Left colon (tissue), 2 donors: ENCODE measurements at regions not wholly inside any gene's neighbourhood (a gene's known extent, or its start where the extent isn't known, plus 50 kb on each side); places are given as distances from the start of the nearest gene placed in this dataset.
"Not testable (repeated sequence)": the region's sequence is repeated elsewhere in the genome, so short reads cannot be mapped to it uniquely, and the experiment has no call there.

Experiments
- ATAC-seq: fragments of 200-7000 bp; cut with Tn5 transposase; one replicate; pipeline ENCODE4 v1.9.1; 2020; ENCODE audit warnings: mild to moderate bottlenecking, moderate library complexity
- DNase-seq, 2 donors: peaks; one replicate each; pipeline ENCODE4 v3.0.0-alpha.2; 2020
- intact Hi-C, 2 donors: fragments of 100-400 bp; cut with DNase I in 1 of 2; cut with micrococcal nuclease in 1 of 2; formaldehyde crosslinking; loops; one replicate each; pipeline versions ENCODE4 v1.11.2 to v1.14.0; 2022; cut with DNase I, micrococcal nuclease
- donor health status: DM: no; HTN: no; CAD: no.
- donor health status: DM: yes; HTN: yes; CAD: no.

- ATAC-seq (no peak), DNase-seq (no peak)
- intact Hi-C loops, result no loop called here
Observed at GRCh38 chr4:101458914-101459313, 111.6 kb upstream of the PPP3CA start.

- DNase-seq, result no peak
- ATAC-seq, result no peak
- intact Hi-C loops, result no loop called here
Observed at GRCh38 chr4:101458473-101458872, 111.1 kb upstream of the PPP3CA start.

GRCh38 chr4:101451086-101451485 is 103.8 kb upstream of the PPP3CA start:
- intact Hi-C loops, result no loop called here
- no peak for DNase-seq
- ATAC-seq, result no peak

GRCh38 chr4:101441446-101441845 is 94.1 kb upstream of the PPP3CA start:
- intact Hi-C loops, result no loop called here
- DNase-seq (no peak), ATAC-seq (no peak)

GRCh38 chr4:101439926-101440325 is 92.6 kb upstream of the PPP3CA start:
- no peak for ATAC-seq
- intact Hi-C loops, result no loop called here

DNA sequence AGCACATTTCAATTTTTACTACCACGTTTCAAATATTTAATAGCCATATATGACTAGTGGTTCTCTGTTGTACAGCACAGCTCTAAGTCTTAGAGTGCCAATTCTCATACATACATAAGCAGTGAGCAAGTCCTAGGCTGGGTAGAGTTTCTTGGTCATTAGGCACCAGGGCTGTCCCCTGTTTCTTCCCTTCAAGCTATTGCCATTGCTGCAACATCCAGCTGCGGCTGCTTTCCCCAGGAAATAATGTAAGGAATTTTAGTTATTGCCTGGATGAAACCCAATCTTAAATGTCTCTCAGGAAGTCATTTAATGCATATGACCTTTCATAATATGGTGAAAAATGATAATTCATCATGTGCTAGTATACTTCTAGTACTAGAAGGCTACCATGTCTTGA is 74.1 kb upstream of the PPP3CA start:
- DNase-seq, result no peak
- ATAC-seq, result no peak
- intact Hi-C loops, result no loop called here

More at GRCh38 chr4:101439926-101440325, 92.6 kb upstream of the PPP3CA start:
- no peak for DNase-seq

GRCh38 chr4:101420661-101421060 is 73.3 kb upstream of the PPP3CA start:
- DNase-seq (no peak), ATAC-seq (no peak)
- intact Hi-C loops, result no loop called here

- intact Hi-C loops, result no loop called here
- DNase-seq (no peak), ATAC-seq (peak; percentile 99)
Observed at GRCh38 chr4:101419336-101420135, 72.2 kb upstream of the PPP3CA start.

GRCh38 chr4:101418466-101418865 is 71.1 kb upstream of the PPP3CA start:
- no peak for ATAC-seq
- intact Hi-C loops, result no loop called here
- DNase-seq, result no peak

DNA sequence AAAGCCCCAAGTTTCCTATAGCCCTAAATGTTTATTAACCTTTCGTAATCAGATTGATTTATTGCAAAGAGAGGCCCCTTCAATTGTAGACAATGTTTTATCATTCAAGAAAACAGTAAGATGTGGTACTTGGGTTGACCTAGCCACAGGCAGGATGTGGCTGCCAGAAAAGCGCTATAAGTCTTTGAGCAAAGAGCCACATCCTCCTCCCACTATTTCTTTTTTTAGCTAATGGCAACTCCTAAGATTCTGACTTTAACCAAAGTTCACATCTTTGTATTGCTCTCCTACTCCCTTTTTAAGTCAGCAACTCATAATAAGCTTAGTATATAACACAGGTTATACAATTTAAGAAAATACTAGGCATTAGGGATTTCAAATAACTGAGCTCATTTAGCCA is 70.7 kb upstream of the PPP3CA start:
- peak in 1 of 2 donors; percentile 21 for DNase-seq
- ATAC-seq, result no peak

GRCh38 chr4:101417046-101417445 is 69.7 kb upstream of the PPP3CA start:
- ATAC-seq, result no peak
- intact Hi-C loops, result no loop called here
- DNase-seq, result no peak

More for the DNA sequence above, 70.7 kb upstream of the PPP3CA start:
- intact Hi-C loops, result no loop called here

DNA sequence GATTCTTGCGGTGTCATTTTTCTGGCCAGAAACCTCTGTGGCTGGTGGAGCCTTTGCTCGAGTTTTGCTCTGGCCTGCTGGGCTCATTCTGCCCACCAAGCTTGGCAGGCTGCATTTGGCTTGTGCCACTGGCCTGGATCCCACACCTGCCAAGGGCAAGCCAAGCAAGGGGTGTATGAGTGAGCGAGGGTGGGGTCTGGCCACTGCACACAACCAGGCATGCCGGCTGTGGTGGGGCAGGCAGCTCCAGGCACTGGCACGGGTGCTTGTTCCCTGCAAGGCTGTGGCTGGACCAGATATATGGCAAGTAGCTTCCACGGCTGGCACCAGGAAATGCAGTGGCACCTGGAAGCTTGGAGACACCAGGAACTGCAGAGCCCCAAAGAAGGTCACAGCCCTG is 68.6 kb upstream of the PPP3CA start:
- DNase-seq, result no peak
- intact Hi-C loops, result no loop called here
- no peak for ATAC-seq

DNA sequence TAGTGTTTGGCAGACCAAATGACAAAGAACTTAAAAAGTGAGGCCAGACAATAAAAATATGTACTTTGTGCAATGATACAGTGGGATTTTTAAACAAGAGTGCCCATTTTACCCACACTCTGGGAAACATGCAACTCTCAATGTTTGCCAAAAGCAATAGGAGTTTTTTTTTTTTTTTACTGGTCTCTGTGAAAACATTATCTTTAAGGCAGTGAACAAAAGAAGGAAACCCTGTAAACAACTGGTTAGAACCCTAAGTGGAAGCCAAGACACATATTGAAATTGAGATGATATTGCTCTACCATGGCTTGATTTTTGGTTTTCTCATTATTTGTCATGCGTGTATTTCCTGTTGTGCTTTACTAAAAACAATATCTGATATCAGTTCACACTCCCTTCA is 67.2 kb upstream of the PPP3CA start:
- intact Hi-C loops, result no loop called here

DNA sequence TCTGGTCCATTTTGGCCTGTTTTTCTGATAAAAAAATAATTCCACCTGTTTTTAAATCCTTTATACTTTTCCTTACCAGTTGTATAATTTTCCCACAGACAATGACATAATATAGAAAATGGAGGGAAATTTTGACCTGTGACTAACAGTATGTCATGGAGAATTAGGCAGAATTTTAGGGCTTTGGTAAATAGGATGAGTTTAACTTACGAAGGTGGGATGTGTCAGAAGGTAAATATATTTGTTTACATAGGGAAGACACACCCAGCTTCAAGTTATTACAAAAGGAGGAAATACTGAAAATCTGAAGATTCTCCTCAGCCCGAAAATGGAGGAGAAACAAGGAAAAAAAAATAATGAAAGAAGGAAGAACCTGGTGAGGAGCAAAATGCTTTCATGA is 64.6 kb upstream of the PPP3CA start:
- ATAC-seq (no peak), DNase-seq (no peak)
- intact Hi-C loops, result no loop called here

More for the DNA sequence above, 67.2 kb upstream of the PPP3CA start:
- no peak for DNase-seq
- ATAC-seq, result no peak

DNA sequence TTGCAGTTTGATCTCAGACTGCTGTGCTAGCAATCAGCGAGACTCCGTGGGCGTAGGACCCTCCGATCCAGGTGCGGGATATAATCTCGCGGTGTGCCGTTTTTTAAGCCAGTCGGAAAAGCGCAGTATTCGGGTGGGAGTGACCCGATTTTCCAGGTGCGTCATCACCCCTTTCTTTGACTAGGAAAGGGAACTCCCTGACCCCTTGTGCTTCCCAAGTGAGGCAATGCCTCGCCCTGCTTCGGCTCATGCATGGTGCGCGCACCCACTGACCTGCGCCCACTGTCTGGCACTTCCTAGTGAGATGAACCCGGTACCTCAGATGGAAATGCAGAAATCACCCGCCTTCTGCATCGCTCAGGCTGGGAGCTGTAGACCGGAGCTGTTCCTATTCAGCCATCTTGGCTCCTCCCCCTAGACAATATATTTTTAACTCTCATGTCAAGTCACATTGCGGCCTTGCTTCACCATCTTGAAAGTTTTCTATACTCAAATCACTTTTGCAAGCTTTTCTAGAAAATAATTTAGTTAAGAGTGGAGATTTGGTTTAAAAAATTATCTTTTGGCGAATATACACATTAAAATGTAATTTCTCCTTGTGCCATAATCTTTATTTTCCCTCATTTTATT is 64.1 kb upstream of the PPP3CA start:
- DNase-seq, ATAC-seq, intact Hi-C loops: not testable (repeated sequence)

DNA sequence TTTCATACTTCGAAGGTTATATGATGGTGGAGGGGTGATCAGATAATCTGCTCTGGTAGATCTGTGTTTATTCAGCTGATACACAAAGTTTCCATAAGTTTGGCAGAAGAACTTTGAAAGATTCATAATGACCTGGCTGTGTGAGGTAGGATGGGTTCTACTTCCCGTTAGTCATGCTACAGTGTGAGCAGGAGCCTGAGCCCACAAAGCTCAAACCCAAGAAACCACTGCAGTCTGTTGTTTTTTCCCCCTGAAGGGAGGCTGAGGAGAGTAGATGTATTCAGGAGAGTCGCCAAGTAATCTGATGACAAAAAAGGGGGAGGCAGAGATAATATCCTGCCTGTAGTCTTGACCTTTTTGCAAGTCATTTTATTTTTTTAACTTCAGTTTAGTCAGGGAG is 52.8 kb upstream of the PPP3CA start:
- DNase-seq, result no peak
- no peak for ATAC-seq
- intact Hi-C loops, result no loop called here

- no peak for DNase-seq
- no peak for ATAC-seq
- intact Hi-C loops, result no loop called here
Observed at GRCh38 chr4:101398807-101399206, 51.5 kb upstream of the PPP3CA start.
